Epithelial cell of esophagus (primary cell): ENCODE measurements at regions not wholly inside any gene's neighbourhood (a gene's known extent, or its start where the extent isn't known, plus 50 kb on each side); places are given as distances from the start of the nearest gene placed in this dataset.

ENCODE experiments used
- DNase-seq: peaks from one replicate; pipeline ENCODE4 v3.0.0; 2010; ENCODE audit warnings: low read depth
- H3K4me3 ChIP-seq: 2 replicates; pipeline ENCODE4 v1.5.1; 2011; ENCODE audit warnings: mild to moderate bottlenecking, low read length, control low read depth
- TF ChIP-seq, protein P1 (sequence below): IDR thresholded peaks from 2 replicates; pipeline ENCODE4 v1.5.1; 2011; ENCODE audit warnings: low read depth, mild to moderate bottlenecking, low read length, control low read depth, inconsistent platforms; ENCODE audit not compliant: insufficient read depth; ENCODE audit errors: missing control alignments

DNA sequence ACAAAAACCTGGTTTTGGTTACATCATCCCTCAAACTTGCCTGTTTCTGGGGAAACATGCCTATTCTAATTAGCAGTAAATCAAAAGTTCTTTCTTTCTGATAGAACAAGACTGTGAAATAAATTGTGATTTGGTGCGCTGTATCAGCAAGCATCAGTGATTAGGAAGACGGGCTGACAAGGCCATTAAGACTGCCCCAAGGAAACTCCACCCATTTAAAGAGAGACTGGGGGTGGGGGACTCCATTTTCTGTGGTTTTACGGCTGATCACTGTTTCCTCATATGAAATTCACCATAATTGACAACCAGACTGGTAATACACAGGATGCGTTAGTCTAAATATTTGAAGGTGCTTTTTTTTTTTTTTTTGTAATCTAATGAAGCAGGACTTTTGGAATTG, 68.7 kb downstream of the MBL2 start:
- no peak for DNase-seq
- TF ChIP-seq, protein P1, sequence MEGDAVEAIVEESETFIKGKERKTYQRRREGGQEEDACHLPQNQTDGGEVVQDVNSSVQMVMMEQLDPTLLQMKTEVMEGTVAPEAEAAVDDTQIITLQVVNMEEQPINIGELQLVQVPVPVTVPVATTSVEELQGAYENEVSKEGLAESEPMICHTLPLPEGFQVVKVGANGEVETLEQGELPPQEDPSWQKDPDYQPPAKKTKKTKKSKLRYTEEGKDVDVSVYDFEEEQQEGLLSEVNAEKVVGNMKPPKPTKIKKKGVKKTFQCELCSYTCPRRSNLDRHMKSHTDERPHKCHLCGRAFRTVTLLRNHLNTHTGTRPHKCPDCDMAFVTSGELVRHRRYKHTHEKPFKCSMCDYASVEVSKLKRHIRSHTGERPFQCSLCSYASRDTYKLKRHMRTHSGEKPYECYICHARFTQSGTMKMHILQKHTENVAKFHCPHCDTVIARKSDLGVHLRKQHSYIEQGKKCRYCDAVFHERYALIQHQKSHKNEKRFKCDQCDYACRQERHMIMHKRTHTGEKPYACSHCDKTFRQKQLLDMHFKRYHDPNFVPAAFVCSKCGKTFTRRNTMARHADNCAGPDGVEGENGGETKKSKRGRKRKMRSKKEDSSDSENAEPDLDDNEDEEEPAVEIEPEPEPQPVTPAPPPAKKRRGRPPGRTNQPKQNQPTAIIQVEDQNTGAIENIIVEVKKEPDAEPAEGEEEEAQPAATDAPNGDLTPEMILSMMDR = no peak
- H3K4me3 ChIP-seq = no peak overlapping the region

GRCh38 chr10:52706332-52707070, 66.1 kb downstream of the MBL2 start:
- H3K4me3 ChIP-seq = no peak overlapping the region
- DNase-seq = no peak
- TF ChIP-seq, protein P1 = no peak
